Transverse colon (tissue), 4 donors: ENCODE measurements at regions not wholly inside any gene's neighbourhood (a gene's known extent, or its start where the extent isn't known, plus 50 kb on each side); places are given as distances from the start of the nearest gene placed in this dataset.

Source experiments
- CTCF ChIP-seq, 5 experiments: fragments of 200-600 bp in 3 of 5; fragments of 450-650 bp in 2 of 5; sonication (generic) in 3 of 5; IDR thresholded peaks; 1 replicate in 2 of 5; 2 replicates in 3 of 5; pipeline ENCODE4 v1.5.1; 2016 to 2017; ENCODE audit warnings: antibody characterized with exemption in 5 of 5, inconsistent platforms in 3 of 5, mild to moderate bottlenecking in 2 of 5, moderate library complexity in 1 of 5
- POLR2A ChIP-seq: fragments of 450-650 bp; IDR thresholded peaks from one replicate; pipeline ENCODE4 v1.6.1; 2016; ENCODE audit warnings: antibody characterized with exemption, mild to moderate bottlenecking, moderate library complexity
- POLR2AphosphoS5 ChIP-seq, 3 donors: sonication (generic); formaldehyde crosslinking; IDR thresholded peaks; one replicate each; pipeline ENCODE4 v1.6.1; 2016; ENCODE audit warnings: antibody characterized with exemption in 3 of 3

- no peak for TF ChIP-seq CTCF (IDR thresholded peaks at IDR 0.05)
- no peak for TF ChIP-seq POLR2A
- TF ChIP-seq POLR2AphosphoS5 (IDR thresholded peaks at IDR 0.05), result no peak
Observed at GRCh38 chr1:194774535-194774934, 1588.1 kb upstream of the B3GALT2 start.
